OCI-LY7 (cell line): ENCODE measurements at regions not wholly inside any gene's neighbourhood (a gene's known extent, or its start where the extent isn't known, plus 50 kb on each side); places are given as distances from the start of the nearest gene placed in this dataset.

Source experiments
- BruUV-seq: library from RNA; stranded (reverse); fragments of 400-500 nt; replicated peaks from 2 replicates; lab custom pipeline; 2021; lab: Mats Ljungman, UMichigan
- CTCF ChIA-PET: fragments of 300-600 bp; sonication (Branson Sonifier 250); formaldehyde crosslinking; loops from one replicate; lab custom pipeline; 2022; ENCODE audit warnings: antibody characterized with exemption; ENCODE audit not compliant: unreplicated experiment; lab: Charles Lee
- POLR2A ChIA-PET: fragments of 300-600 bp; sonication (Branson Sonifier 250); formaldehyde crosslinking; loops from one replicate; lab custom pipeline; 2022; ENCODE audit warnings: antibody characterized with exemption; lab: Charles Lee
- DNase-seq: peaks from one replicate; pipeline ENCODE4 v3.0.0-alpha.2; 2015; ENCODE audit warnings: low spot score
- H2AFZ ChIP-seq: fragments of 200-600 bp; sonication (generic), shearing (Covaris generic); 2 replicates; pipeline ENCODE4 v1.6.1; 2014; ENCODE audit warnings: mild to moderate bottlenecking, antibody characterized with exemption, low read length, moderate library complexity
- H3K27ac ChIP-seq: fragments of 200-600 bp; sonication (generic); 2 replicates; pipeline ENCODE4 v1.5.1; 2014; ENCODE audit warnings: mixed run types, low read depth, mild to moderate bottlenecking, moderate library complexity, low read length, inconsistent platforms; ENCODE audit not compliant: poor library complexity, severe bottlenecking
- H3K36me3 ChIP-seq: fragments of 200-600 bp; sonication (generic); 2 replicates; pipeline ENCODE4 v1.6.1; 2014; ENCODE audit warnings: mild to moderate bottlenecking, antibody characterized with exemption, low read length, moderate library complexity, mixed read lengths; ENCODE audit not compliant: insufficient read depth
- H3K4me1 ChIP-seq: fragments of 200-600 bp; sonication (generic); 2 replicates; pipeline ENCODE4 v1.5.1; 2014; ENCODE audit warnings: mild to moderate bottlenecking, low read length; ENCODE audit not compliant: insufficient read depth, poor library complexity, severe bottlenecking
- H3K4me2 ChIP-seq: fragments of 200-600 bp; sonication (generic); 2 replicates; pipeline ENCODE4 v1.6.1; 2014; ENCODE audit warnings: mild to moderate bottlenecking, low read length
- H3K4me3 ChIP-seq: fragments of 200-600 bp; sonication (generic); 2 replicates; pipeline ENCODE4 v1.5.1; 2014; ENCODE audit warnings: mild to moderate bottlenecking, low read depth, low read length; ENCODE audit not compliant: poor library complexity, severe bottlenecking
- H3K79me2 ChIP-seq: fragments of 200-600 bp; sonication (generic); 2 replicates; pipeline ENCODE4 v1.6.1; 2016; ENCODE audit warnings: low read depth, mild to moderate bottlenecking, low read length, moderate library complexity, mixed read lengths; ENCODE audit not compliant: insufficient read depth
- H3K9me2 ChIP-seq: fragments of 200-600 bp; sonication (generic); 2 replicates; pipeline ENCODE4 v1.6.1; 2016; ENCODE audit warnings: mild to moderate bottlenecking, low read length, mixed read lengths; ENCODE audit not compliant: insufficient read depth
- H3K9me3 ChIP-seq: fragments of 200-600 bp; sonication (generic); 2 replicates; pipeline ENCODE4 v1.6.1; 2014; ENCODE audit warnings: mild to moderate bottlenecking, mixed run types, low read length, mixed read lengths
- H4K20me1 ChIP-seq: fragments of 200-600 bp; sonication (generic); 2 replicates; pipeline ENCODE4 v1.6.1; 2014; ENCODE audit warnings: mild to moderate bottlenecking, antibody characterized with exemption, low read length, moderate library complexity, mixed read lengths; ENCODE audit not compliant: insufficient read depth
- EZH2phosphoT487 ChIP-seq: fragments of 200-600 bp; sonication (generic); IDR thresholded peaks from 2 replicates; pipeline ENCODE4 v1.6.1; 2018; ENCODE audit warnings: low read depth, borderline replicate concordance, mild to moderate bottlenecking, mixed run types, antibody characterized with exemption, low read length, moderate library complexity, mixed read lengths
- intact Hi-C: fragments of 100-400 bp; cut with micrococcal nuclease; formaldehyde crosslinking; loops from one replicate; pipeline ENCODE4 v1.10.0; 2022; ENCODE audit not compliant: unreplicated experiment
- TF ChIP-seq, protein P1 (sequence below): fragments of 200-600 bp; sonication (generic); conservative IDR thresholded peaks from 2 replicates; pipeline ENCODE4 v1.5.1; 2014; ENCODE audit warnings: mild to moderate bottlenecking, antibody characterized with exemption, low read length, moderate library complexity, mixed read lengths

DNA sequence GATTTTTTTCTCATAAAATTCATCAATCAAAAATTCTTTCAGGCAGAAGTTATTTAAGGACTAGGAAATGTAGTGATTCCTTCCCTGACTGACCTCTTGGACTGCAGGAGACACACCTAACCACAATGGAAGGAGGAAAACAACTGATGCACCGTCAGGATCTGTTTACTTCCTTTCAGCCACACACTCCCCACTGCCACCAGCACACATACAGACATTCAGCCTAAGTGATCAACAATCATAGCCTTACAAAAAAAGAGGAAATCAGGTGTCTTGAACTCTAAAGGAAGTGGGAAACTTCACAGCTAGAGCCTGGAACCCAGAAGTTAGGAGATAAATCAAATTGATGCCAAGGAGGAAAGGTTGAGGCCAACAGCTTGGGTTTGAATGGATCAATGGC is 213.5 kb upstream of the ACVR2A start:
- Histone ChIP-seq H3K9me3 (no peaks in the 10 kb centered on the region), H3K4me3 (no peak overlapping the region), H2AFZ (no peak overlapping the region), H3K36me3 (no peaks in the 10 kb centered on the region), H3K9me2 (no peaks in the 10 kb centered on the region), H3K4me2 (no peak overlapping the region), H4K20me1 (no peaks in the 10 kb centered on the region), H3K27ac (no peak overlapping the region), H3K79me2 (no peaks in the 10 kb centered on the region), H3K4me1 (no peaks in the 10 kb centered on the region)
- ChIA-PET POLR2A (no interaction called here), CTCF (no interaction called here)
- DNase-seq, result no peak
- TF ChIP-seq EZH2phosphoT487, result no peak
- TF ChIP-seq, protein P1, sequence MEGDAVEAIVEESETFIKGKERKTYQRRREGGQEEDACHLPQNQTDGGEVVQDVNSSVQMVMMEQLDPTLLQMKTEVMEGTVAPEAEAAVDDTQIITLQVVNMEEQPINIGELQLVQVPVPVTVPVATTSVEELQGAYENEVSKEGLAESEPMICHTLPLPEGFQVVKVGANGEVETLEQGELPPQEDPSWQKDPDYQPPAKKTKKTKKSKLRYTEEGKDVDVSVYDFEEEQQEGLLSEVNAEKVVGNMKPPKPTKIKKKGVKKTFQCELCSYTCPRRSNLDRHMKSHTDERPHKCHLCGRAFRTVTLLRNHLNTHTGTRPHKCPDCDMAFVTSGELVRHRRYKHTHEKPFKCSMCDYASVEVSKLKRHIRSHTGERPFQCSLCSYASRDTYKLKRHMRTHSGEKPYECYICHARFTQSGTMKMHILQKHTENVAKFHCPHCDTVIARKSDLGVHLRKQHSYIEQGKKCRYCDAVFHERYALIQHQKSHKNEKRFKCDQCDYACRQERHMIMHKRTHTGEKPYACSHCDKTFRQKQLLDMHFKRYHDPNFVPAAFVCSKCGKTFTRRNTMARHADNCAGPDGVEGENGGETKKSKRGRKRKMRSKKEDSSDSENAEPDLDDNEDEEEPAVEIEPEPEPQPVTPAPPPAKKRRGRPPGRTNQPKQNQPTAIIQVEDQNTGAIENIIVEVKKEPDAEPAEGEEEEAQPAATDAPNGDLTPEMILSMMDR, result no peak
- no TSS peak for BruUV-seq
- intact Hi-C loops, result no loop called here

DNA sequence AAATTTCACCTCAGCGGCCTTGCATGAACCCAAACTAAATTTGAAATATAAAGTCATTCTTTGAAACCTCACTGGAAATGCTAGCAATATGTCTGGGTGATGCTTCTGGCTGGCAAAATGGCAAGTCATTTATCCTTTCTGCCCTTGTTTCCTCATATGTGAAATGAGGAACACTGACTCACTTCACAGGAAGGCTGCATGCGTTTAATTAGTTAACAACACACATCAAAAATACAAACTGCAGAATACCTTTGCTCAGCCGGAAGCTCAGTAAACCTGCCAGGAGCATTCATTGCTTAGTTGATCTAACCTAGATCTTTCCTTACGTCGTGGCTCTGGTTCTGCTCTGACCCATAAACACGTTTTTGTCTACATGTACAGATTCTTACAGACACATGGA is 214.2 kb upstream of the ACVR2A start:
- no peak overlapping the region for H3K27ac ChIP-seq
- intact Hi-C loops, result no loop called here
- no peak for DNase-seq

DNA sequence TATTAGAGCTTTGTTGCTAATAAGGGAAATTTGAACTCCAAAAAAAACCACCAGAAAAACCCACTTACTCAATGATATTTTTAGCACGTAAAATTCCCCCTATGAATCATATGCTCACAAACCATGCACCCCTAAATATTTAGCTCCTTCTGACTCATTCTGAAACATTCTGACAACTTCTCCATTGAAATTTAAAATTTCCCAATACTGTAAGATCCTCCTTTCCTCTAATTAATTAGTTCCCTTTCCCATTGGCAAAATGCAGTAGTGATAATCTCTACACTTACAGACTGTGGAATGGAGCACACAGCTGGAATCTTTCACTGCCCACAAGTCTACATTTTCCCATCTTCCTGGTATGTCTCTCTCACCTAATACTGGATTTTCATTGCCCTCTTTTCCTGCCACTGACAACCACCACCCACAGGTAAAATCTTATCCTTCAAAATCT is 215.8 kb upstream of the ACVR2A start:
- Histone ChIP-seq H3K4me1 (no peaks in the 10 kb centered on the region), H2AFZ (no peak overlapping the region), H3K36me3 (no peaks in the 10 kb centered on the region), H3K9me3 (no peaks in the 10 kb centered on the region), H3K27ac (no peak overlapping the region), H4K20me1 (no peaks in the 10 kb centered on the region), H3K79me2 (no peaks in the 10 kb centered on the region), H3K4me3 (no peak overlapping the region), H3K9me2 (no peaks in the 10 kb centered on the region), H3K4me2 (no peak overlapping the region)
- CTCF ChIA-PET, result no interaction called here
- intact Hi-C loops, result no loop called here
- no TSS peak for BruUV-seq
- DNase-seq, result no peak
- no peak for TF ChIP-seq EZH2phosphoT487
- TF ChIP-seq, protein P1, result no peak
- POLR2A ChIA-PET, result interaction anchor here (0.7 kb wide), 1 partner anchor 418 kb away, joined by 3 read pairs; no protein-coding TSS in a partner anchor

More for the DNA sequence above, 214.2 kb upstream of the ACVR2A start:
- H3K4me1 ChIP-seq, result no peaks in the 10 kb centered on the region
- no peak overlapping the region for H2AFZ ChIP-seq
- H3K36me3 ChIP-seq, result no peaks in the 10 kb centered on the region
- no peak overlapping the region for H3K4me3 ChIP-seq
- H3K9me3 ChIP-seq, result no peaks in the 10 kb centered on the region
- ChIA-PET POLR2A (no interaction called here), CTCF (no interaction called here)
- no peak for TF ChIP-seq EZH2phosphoT487
- TF ChIP-seq, protein P1, result no peak
- no TSS peak for BruUV-seq
- no peaks in the 10 kb centered on the region for H4K20me1 ChIP-seq
- H3K79me2 ChIP-seq, result no peaks in the 10 kb centered on the region
- H3K4me2 ChIP-seq, result no peak overlapping the region
- H3K9me2 ChIP-seq, result no peaks in the 10 kb centered on the region
